AG08395 (cell line): ENCODE measurements at regions not wholly inside any gene's neighbourhood (a gene's known extent, or its start where the extent isn't known, plus 50 kb on each side); places are given as distances from the start of the nearest gene placed in this dataset.

ENCODE experiments used
- DNase-seq: peaks from one replicate; pipeline ENCODE4 v3.0.0; 2012; ENCODE audit warnings: mixed read lengths, low spot score

DNA sequence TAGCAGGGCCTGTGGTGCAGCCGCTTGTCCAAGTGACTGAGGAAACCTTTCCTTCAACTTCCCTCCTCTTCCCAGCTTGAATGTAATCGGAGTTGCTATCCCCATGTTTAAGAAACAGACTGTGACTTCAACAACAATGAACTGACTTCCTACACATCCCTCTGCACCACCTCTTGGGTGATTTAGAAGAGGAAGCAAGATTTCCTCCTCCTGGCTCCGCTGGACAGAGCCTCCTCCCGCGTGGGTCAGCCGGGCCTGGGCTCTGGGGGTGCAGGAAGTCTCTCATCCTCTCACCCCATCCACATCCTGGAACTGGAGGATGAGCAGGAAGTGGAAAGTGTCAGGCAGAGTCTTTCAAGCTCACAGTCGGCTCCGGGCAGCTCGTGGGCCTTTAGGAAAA lies 84.3 kb downstream of the GATA6 start:
- DNase-seq, result no peak

DNA sequence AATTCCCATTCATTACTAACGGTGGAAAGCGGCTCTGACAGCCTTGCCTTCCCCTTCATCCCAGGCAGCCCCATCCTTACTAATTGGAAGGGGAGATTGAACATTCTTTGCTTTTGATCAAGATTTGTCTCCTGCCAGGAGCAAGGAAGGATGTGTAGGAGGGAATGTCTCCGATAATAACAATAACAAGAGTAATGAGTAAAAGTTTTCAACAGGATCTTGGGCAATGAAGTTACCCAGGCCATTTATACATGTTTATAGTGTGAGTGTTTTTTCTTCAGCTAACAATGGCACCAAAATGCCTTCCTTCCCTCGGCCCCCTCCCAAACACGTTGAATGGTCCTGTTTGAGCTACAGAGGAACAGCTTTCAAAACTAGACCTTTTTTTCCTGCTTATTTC lies 83.8 kb downstream of the GATA6 start:
- DNase-seq, result no peak
